Stimulated activated CD4-positive, alpha-beta T cell treated with anti-CD3 and anti-CD28 coated beads, TNF-alpha, amount 100 ng/mL, for 4 hours (primary cell): ENCODE measurements at regions not wholly inside any gene's neighbourhood (a gene's known extent, or its start where the extent isn't known, plus 50 kb on each side); places are given as distances from the start of the nearest gene placed in this dataset.
"Not testable (repeated sequence)": the region's sequence is repeated elsewhere in the genome, so short reads cannot be mapped to it uniquely, and the experiment has no call there.

ENCODE experiments used
- DNase-seq, 3 experiments: peaks; one replicate each; pipeline ENCODE4 v3.0.0-alpha.2; 2020; ENCODE audit warnings: low read depth in 3 of 3

DNA sequence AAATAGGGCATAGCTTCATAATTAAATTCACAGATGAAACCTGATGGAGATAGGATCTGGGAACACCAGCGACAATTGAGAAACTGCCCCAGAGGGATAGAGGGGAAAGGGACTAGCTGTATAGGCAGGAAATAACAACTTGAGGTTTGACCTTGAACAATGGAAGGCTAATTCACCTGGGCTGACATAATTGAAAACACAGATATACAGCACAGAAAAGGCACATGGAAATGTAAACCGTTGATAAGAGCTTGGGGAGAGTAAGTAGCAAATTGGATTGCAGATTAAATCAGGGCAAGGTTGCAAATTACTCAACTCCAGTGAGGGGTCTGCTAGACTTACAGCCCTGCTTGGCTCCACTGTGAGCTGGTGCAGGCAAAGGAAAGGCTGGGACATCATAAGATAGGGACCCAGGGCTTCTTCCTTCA, 246.7 kb downstream of the DLEU7 start:
- DNase-seq: no peak

DNA sequence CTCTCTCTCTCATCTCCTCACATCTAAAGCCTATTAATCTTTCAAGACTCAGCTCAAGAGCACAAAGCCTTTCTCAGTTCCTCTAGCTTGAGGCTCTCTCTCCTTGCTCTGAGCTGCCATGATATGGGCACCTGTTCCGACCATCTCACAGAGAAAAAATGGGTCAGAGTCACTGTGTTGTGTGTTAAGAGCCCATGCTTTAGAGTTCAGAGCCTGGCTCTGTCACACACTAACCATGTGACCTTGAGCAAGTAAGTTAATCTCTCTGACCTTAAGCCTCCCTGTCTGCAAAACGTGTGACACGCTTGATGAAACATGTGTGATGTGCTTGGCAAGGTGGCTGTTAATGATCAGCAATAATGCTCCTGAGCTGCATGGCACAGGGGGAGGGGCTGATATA, 245.2 kb downstream of the DLEU7 start:
- DNase-seq: no peak

DNA sequence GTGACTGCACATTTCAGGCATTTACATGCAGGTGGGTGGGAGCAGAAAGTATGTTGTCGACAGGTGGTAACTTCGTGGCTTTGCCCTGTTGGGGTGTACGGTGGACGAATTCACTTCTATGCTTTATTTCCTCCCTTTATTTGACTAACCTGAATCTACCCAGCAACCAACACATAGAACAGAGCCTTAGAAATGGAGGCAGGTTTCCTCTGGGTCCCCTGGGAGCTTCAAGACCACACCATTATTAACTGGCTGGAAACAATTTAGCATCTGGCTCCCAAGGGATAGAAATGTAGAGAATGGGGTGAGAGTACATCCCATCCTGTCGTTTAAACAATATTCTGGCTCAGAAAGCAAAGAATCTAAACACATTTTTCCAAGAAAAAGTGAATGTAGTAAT, 244.4 kb downstream of the DLEU7 start:
- DNase-seq: no peak

DNA sequence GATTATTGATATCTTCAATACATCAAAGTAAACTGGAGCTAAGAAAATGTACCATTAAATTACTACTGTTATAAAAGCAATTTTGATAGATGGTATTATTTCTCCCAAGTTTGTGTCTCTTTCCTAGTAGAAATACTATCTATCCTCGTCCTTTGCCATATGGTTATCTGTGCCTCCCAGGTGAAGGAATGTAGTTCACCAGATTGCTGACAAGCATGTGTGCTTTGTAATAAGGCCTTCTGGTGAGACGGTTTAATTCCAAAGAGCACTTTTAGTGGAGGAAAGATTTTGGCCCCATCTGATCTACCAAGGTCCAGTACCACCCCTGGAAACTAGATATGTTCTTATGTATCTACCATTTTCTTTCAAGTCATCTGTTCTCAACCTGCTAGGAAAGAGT, 243.6 kb downstream of the DLEU7 start:
- no peak for DNase-seq

DNA sequence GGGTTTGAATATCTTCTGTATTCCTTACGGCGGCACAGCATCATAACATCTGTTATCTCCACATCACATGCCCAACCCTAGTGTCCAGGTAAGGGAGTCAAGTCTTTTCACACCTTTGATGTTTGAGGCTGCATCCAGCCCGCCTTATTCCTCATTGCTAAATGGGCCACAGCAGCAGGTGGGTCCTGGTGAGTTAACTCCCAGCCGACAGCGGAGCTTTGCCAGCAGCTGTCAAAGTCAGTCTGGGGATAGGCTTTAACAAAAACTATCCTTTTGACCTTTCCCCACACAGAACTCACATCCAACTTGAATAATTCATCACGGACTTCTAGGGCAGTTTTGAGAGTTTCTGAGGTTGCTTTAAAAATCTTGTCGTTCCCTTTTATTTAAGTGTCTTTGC, 235.1 kb downstream of the DLEU7 start:
- DNase-seq: no peak

DNA sequence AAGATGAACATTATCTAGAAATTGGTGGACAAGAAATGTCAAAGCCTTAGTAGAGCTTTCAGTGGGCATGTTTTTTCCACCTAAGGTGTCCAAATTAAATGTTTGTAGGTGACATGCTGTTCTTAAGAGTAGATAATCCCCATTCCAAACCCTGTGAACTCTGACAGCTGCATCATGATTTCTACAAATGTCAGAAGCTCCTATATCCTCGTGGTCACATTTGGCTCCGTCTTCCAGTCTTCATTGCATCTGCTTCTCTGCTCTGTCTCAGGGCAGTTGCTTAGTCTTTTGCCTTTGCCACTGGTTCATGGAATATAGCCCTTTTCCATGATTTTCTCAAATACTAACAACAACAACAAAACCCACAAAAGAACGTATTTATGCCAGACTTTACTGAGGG, 234.5 kb downstream of the DLEU7 start:
- DNase-seq: no peak

DNA sequence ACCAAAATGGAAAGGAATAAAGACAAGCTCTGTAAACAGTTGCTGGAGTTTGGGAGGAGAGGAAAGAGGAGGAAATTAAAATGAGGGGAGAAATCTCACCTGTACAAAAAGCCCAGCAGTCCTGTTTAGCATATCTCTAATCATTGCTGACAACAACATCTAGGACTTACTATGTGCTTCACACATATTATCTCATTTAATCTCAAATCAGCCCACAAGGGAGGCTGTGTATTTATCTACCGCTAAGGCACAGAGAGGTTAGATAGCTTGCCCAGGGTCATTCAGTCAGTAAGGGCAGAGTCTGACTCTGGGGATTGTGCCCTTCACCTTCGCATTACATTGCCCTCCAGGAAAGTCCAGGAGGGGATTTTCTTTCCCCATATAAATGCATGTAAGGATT, 233.3 kb downstream of the DLEU7 start:
- DNase-seq: no peak

DNA sequence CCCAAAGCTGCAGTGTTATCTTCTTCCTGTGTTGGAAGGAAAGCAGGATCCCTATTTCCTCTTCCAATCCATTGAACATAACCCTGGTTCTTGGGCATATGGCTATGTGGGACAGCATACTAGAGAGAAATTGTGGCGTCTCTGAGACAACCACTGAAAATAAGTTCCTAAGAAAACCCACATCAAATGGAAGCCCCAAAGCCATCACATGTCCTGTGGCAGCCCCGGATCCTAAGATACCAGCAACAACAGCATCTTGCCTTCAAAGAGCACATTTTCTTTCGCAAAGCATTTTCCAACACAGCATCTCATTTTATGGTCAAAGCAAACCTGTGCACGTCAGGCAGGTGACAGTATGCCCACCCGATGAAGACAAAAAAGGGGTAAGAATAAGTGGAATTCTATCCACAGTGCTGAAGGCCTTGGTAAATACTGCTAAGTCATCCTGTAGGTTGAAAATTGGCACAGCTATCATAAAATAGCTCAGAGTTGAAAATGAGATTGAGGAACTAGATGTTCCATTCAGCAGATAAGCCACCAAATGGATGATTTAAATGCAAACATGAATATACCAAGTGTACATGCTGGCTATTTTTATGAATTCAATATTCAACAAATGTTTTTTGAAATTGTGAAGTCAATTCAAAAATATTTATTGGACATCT, 232.2 kb downstream of the DLEU7 start:
- no peak for DNase-seq

DNA sequence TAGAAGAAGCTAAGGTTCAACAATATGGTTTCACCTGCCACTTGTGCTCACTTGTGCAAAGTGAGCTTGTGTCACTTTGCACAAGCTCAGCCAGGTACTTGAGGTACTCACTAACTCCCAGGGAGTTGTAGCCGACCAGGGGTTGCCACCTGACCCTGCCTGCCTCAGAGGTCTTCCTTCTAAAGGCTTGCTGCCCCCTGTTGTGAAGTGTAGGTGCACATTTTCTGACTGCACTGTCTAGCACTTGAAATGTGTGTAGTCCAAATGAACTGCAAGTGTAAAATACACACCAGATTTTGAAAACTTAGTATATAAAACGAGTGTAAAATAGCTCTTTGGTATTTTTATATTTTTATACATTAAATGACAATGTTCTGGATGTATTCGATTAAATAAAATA, 230.8 kb downstream of the DLEU7 start:
- no peak for DNase-seq

DNA sequence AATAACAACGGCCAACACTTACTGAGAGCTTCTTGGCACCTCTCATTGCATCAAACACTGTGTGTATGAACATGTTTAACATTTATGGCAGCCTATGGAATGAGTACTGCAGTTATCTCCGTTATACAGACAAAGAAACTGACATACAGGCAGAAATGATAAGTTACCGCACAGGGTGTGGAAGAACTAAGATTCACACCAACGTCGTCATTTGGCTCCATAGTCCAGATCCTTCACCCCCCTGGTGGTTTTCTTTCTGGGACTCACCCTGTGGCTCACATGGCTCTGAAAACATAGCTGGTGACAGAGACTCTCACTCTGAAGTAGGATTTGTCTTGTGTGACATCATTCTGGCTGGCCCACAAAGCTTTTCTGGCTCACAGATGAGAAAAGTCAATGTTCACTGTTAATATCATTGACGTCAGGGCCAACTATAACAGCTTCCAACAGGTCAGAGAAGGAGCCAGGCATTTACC, 230.1 kb downstream of the DLEU7 start:
- DNase-seq: no peak

DNA sequence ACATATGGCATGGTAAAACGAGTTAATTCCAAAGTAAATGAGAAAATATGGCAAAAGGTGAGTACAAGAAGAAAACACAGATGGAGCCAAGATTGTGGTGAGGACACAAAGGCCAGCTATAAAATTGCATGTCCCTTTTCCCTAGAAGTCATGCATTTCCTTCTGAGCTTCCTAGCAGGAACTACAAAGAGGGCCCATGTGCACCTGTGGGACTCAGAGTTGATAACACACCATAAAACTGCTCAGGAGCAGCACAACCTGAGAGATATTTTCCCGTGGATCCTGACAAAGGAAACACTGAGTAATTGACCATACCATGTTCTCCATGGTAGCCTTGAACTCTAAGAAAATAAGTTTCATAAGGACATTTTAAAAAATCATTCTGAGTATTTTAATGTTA, 228.3 kb downstream of the DLEU7 start:
- no peak for DNase-seq

DNA sequence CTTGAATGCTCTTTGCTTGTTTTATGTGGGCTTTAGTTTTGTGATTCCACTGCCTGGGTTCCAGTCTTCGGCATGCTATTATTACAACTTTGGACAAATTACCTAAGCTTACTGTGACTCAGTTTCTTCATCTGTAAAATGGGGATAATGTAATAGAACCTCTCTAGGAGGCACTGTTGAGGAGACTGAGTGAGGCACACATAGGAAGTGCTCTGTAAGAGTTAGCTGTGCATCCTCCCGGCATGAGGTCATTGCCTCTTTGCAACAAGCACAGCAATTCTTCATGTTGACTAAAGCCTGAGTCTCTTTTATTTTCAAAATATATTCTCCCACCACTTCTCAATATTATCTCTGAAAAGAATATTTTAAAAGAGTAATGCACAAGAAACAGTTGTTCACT, 227.4 kb downstream of the DLEU7 start:
- DNase-seq: no peak

DNA sequence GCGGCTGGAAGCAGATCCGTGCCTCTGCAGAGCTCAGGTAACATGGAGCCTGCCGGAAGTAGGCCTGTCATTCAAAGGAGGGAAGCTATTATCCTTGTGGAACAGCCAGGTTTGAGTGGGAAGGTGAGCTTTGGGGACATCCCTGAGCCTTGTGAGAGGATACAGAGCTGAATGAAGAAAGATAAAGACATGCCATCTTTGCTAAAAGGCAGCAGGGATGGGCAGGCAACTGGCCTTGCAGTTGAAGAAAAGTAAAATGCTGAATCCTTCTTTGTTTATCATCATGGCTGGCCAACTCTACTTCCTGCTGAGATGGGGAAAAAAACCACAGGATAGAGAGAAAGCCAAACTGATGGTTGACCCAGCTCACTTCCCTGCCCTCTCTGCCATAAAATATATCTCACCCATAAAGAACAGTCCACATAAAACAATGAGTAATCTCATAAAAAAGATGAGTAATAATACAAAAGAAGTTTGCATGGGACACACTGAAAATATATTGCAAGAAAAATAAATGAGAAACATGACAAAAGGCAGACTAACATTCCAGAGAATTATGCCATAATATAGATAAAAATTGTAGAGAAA, 226.3 kb downstream of the DLEU7 start:
- DNase-seq: no peak

DNA sequence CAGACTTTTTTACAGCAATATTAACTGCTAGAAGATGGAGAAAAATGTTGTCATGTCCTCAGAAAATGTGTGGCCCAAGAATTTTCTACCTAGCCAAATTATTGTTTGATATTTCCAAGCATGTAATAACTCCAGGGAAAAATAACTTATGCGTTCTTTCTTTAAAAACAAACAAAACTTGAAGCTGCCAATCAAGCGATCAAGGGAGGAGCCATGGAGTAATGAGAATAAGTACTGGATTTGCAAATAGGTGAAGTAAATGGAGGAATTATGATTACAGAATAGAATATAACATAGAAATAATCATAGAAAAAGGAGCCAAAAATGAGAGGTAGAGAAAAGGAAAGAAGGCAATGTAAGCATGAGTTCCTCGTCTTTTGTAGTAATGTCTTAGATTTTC, 225.3 kb downstream of the DLEU7 start:
- no peak for DNase-seq

DNA sequence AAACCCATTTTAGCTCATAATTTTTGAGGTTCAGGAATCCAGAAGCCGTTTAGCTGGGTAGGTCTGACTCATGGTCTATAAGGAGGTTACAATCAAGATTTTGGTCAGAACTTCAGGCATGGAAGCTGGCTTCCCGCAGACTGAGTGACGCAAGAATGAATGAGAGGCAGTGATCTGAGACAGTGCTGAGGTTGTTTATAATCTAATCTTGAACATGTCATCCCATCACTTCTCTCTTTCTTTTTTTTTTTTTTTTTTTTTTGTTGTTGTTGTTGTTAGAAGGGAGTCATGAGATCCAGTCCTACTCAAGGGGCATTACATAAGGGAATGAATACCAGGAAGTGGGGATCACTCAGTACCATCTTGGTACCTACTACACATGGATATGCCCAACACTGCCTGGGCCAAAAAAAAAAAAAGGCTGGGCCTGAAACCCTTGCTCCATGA, 217.4 kb downstream of the DLEU7 start:
- no peak for DNase-seq

DNA sequence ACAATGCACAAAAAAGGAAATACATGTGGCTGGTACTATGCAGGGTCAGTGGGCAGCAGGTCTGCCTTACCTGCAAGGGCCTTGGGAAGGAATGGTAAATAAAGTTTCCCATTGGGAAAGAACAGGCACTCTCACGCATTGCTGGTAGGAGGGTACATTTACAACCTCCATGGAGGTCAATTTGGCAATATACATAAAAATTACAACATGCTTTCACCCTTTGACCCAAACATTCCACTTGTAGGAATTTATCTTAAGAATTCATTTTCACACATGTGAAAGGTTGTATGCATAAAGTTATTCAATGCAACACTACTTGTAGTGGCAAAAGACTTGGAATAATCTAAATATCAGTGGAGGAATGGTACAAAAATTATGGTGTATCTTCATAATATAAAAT, 216.4 kb downstream of the DLEU7 start:
- no peak for DNase-seq

DNA sequence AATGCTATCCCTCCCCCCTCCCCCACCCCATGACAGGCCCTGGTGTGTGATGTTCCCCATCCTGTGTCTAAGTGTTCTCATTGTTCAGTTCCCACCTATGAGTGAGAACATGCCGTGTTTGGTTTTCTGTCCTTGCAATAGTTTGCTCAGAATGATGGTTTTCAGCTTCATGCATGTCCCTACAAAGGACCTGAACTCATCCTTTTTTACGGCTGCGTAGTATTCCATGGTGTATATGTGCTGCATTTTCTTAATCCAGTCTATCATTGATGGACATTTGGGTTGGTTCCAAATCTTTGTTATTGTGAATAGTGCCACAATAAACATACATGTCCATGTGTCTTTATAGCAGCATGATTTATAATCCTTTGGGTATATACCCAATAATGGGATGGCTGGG, 215.0 kb downstream of the DLEU7 start:
- DNase-seq: not testable (repeated sequence)

DNA sequence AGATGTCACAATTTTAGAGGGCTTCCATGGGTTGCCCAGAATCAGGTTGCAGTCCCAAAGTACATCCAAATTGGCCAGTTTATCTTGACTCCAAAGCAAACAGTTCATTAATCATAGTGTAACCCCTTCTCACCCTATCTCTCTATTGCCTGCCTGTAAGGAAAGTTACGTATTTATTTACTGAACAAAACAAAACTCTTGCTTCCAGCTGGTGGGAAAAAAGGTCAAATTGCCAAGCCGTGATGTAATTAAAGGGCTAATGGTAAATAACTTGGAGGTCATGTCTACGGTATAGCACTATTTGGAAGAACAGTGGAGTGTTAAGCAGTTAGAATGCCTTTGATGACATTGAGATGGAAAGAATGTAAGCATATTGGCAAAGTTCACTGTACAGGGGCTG, 214.0 kb downstream of the DLEU7 start:
- no peak for DNase-seq

DNA sequence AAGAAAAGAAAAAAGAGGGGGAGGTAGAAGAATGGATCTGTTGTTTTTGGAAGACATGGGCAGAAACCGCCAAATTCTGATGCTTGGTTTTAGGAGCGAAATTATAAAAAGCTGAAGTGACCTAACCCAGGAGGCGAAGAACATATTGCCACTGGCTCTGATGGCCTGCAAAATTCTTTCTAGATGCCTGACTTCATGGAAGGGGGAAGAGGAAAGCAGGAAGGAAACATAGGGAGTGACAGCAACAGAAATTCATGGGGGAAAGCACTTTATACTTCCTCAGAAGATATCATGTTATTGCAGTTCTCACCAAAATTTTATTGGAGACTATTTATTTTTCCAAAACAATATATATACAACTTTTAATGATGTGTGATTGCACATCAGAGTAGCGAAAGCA, 213.5 kb downstream of the DLEU7 start:
- no peak for DNase-seq

DNA sequence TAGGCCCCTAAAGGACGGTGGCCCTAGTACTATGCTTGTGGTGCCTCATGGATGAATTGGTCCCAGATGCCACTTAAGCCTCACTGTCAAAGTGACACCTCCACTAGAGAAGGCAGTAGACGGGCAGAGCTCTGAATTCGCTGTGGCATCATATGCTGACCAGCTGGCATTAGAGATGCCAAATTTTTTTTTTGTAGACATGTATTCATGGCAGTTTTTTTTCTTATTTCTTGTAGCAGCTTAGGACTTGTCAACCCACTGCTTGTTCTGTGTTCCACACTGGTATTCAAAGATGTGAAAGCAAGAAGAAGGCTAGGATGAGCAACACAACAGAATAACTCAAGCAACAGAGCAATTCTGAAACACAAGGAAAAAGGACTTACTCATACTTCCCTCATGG, 212.5 kb downstream of the DLEU7 start:
- DNase-seq: no peak

DNA sequence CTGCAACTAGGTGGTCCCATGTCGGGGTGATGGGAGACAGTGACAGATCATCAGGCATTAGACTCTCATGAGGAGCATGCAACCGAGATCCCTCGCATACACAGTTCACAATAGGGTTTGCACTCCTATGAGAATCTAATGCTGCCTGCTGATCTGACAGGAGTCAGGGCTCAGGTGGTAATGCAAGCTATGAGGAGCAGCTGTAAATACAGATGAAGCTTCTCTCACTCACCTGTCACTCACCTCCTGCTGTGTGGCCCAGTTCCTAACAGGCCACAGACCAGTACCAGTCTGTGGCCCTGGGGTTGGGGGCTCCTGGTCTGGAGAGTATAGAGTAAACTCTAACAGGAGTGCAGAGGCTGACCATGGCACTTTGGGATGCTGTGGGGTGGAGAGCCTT, 209.2 kb downstream of the DLEU7 start:
- DNase-seq: no peak

DNA sequence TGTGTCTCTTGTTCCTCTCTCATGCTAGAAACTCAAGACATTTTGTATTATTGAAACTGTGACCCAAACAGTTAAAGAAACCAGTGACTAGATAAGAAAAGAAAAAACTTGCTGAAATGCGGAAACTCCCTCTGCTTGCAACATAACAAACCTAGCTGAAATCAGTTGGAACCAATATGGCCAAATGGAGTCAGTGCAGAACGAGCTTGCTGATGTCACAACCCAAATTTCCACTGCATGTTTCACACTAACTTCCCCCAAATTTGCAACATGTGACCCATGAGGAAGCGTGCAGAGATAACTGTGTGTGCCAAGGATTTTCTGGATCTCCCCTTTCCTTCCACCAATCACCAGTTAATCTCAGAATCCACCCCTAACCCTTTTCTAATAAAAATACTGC, 208.0 kb downstream of the DLEU7 start:
- DNase-seq: no peak

DNA sequence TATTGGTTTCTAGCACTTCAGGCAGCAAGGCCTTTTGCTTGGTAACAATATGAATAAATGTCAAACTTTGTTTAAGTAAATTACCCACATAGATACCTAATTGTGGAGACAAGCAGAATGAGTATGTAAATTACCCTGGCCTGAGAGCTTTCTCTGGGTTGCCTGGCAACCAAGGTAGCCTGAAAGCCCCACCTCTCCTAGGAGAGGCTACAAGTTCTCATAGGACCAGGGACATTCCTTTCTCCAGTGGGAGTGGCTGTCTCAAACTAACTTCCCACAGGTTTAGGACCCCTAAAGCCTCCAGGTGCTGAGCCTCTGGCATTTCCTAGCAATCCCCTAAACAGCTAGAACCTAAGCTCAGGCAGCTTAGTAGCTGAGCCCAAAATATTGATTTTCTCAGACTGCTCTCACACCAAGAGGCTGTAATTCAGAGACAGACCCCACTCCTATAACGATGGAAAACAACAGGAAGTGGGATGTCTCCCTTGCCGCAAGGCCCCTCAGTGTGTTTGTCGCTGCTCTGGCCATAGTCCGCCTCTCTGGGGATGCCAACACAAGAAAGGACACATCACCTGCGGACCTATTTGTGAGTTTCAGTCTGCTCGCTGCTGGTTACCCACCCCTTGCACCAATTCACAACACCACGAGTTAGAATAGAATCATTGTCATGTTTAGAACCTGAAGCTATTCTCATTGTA, 207.3 kb downstream of the DLEU7 start:
- no peak for DNase-seq
